GM21447 (cell line): ENCODE measurements at regions not wholly inside any gene's neighbourhood (a gene's known extent, or its start where the extent isn't known, plus 50 kb on each side); places are given as distances from the start of the nearest gene placed in this dataset.
"Not testable (repeated sequence)": the region's sequence is repeated elsewhere in the genome, so short reads cannot be mapped to it uniquely, and the experiment has no call there.

ENCODE experiments used
- ATAC-seq: cut with Tn5 transposase; IDR thresholded peaks from one replicate; pipeline ENCODE4 v1.9.1; 2021; ENCODE audit not compliant: unreplicated experiment

DNA sequence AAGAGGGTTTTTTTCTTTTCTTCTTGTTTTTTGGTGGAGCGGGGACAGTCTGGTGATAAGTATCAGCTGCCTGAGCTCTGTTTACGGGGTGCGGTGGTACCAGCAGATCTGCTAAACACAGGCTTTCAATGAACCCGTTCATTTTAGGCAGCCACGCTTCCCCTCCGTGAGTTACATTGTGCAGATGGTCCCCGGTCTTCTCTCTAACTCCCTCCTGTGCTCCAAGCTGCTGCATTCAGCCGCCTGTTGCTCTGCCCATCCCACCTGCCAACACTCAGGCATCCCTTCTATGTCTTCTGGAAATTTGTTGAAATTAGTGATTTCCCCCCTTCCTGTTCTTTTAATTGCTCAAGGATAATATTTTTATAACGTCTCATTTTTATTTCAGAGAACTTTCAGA lies 82.1 kb upstream of the ELAC2 start:
- no peak for ATAC-seq

DNA sequence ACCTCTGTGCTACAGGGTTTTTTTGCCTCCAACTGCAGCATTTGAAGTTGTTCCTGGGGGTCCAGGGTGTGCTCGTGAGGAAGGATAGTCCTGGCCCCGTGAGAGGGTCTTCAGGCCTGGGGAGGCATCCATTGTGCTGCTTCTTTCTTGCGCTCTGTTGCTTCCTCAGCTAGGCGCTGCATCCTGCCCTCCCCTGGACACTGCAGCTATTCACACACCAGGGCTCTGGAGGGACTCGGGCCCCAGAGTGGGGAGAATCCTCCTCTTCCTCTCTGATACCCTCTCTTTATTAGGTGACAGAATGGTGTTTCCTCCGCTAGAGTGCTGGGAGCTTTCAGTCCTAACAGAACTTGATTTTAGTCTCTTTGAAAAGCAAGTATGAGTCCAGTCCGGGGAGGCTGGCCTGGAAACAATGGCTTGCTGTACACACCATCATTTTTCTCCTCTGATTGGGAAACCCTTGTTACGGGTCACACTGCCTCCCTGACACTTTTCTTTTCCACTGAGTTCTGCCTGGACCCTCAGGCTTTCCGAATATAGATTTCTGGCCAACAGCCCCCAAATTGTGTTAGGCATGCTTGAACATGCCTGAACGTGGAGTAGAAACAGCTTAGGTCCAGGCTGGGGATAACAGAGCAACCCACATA lies 81.4 kb upstream of the ELAC2 start:
- ATAC-seq, result no peak

DNA sequence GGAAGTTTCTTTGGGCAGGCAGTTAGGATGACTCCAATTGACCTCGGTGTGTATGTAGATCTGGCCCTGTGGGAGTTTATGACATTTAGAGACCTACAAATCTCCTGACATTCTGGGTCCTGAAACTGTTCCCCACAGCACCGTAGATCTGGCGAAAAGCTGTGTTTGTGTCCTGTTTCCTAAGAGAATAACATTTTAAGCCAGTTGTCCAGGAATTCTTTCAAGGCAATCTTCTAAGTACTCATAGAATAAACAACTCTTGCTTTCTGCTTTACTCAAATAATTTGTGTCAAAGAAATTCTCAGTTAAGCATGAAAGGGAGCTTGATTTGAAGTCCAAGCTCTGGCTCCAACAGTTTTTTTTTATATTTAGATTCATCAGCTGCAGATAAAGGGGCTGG lies 78.5 kb upstream of the ELAC2 start:
- ATAC-seq, result no peak

DNA sequence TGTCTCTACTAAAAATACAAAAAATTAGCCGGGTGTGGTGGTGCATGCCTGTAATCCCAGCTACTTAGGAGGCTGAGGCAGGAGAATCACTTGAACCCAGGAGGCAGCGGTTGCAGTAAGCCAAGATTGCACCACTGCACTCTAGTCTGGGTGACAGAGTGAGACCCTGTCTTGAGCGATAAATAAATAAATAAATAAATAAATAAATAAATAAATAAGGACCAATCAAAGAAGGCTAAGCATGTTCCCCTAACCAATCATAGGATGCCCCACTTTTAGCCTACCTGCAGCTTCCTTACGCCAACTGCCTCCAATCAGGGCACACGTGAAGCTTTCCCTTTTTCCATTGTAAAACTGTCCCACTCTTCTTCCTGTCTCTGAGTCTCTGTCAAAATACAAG lies 74.2 kb upstream of the ELAC2 start:
- not testable (repeated sequence) for ATAC-seq

DNA sequence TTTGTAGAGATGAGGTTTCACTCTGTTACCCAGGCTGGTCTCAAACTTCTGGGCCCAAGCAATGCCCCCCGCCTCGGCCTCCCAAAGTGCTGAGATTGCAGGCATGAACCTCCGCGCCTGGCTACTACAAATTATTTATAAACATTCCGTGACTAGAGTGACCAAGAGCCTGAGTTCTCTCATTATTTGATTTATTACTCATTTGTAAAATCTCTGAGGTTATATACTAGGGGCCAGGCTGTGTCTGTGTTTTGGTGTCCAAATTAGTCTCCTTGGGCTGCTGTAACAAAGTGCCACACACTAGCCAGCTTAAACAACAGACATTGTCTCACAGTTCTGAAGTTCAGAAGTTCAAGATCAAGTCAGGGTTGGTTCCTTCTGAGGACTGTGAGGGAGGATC lies 70.8 kb upstream of the ELAC2 start:
- ATAC-seq, result no peak

DNA sequence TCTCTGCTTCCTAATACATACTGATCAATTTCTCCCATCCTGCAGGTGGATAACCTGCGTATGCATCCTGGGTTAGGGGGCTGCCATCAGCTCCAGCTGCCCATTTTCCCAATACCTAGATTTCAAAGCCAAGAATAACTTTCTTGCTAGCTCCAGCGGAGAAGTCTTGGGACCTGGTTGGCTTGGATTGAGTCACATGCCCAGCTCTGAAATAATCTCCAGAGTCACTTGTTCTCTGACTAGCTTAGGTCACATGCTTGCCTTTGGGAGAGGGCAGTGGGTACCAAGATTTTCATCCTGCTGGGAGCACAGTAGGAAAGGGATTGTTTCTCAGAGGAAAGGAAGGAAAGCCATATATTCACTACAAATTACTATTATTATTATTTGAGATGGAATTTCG lies 70.0 kb upstream of the ELAC2 start:
- ATAC-seq, result no peak

DNA sequence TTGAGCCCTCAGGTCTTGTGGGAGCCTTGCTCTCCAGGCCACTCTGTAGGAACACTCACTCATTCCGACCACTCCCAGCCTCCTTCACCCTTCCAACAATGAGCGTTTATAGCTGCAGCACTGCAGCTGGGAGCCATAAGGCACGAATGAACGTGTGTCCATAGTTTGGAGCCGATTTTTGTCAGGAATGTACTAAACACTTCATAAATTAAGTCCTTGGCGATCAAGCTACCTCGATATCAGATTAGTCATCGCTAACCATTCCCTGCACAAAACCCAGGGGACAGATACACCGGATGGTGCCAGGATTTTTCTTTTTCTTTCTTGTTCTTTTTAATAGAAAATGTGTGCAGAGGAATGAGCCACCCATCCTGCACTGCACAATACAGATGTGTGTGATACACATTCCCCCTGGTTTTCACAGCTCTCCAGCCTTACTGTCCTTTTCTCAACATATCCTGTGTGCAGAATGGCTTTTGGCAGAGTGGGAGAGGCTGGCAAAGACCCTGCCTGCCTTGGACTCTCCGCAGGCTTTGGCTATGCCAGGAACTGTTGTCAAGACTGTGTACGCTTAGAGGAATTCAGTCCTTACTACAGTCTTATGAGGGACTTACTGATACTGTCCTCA lies 68.4 kb upstream of the ELAC2 start:
- no peak for ATAC-seq

DNA sequence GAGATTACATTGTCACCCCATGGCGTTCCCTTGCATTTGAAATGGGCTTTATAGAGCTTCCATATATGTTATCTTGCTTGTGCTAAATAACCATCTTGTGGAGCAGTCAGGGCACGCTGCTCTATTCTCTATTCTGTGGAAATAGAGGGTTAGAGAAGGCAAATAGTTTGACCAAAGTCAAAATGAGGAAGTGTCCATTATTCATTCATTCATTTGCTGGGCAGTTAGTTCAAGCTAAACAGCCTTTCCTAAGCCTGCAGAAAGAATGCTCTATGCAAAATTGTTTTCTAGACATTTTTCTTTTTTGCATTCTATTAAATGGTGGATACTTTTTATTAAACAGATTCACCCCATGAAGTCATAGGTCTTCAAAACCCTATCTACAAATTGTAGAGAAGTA lies 67.8 kb upstream of the ELAC2 start:
- no peak for ATAC-seq

DNA sequence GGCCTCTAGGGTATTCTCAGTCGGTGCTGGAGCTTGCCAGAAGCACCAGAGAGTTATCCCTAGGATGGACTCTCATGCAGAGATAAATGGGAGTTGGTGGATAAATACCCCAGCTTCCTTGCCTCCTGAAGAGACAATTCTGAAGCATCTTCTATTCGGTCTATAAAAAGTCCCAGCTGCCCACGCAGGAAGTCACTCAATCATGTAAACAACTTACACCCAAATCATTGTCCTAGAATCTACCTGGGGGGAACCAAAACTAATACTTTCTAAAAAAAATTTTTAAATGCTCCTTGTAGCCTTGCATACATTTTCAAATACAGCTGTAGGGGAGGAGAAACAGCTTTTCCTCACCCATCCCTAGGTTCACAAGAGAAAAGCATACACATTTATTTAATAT lies 66.6 kb upstream of the ELAC2 start:
- ATAC-seq, result no peak

DNA sequence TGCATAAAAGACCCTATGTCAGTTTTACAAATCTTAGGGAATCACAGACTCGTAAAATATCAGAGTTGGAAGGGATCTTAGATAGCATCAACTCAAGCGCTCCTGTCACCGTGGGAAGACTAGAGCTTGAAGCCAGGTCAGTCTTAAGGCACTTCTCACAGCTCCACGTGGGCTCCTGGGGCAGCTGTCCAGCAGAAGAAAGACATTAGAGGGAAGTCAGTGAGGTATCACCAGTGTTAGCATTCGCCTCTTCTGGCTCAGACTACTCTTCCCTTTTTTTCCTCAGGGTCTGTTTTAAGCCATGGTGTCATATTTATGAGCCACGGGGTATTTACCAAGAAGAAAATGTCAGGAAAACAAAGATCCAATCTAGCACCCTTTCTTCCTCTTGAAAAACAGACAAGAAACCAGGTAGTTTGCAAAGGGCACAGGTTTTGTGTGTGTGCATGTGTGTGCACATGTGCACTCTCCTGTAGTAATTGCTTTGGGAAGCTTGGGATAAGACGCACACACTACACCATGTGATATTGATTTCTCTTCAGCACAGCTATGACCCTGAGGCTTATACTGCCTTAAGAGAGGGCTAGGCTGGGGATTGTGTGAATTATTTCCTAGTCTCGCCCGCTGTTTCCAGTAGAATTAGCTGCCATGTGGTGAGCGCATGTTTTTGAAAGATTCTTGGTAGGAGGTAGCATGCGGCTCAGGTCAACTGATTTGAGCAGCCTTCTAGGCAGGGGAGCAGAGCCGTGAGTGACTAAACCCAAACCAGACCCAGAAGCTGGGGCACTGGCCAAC lies 61.0 kb upstream of the ELAC2 start:
- no peak for ATAC-seq

DNA sequence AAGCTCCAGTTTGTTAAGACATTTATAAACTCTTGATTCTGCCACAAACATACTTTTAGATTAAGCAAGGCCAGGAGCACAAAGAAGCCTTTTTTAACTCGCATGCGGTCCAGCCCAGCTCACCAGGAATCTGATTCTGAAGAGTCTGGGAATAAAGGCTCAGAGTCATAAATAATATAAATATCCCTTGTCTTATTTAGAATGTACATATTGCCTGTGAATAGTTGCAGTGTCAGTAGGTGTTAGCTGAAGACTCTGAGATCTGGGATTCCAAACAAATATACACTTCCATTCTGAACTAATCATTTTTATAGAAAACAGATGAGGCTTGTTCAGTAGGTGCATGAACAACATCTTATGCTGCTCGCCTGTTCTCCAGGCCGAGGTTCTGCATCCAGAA lies 59.1 kb upstream of the ELAC2 start:
- no peak for ATAC-seq

DNA sequence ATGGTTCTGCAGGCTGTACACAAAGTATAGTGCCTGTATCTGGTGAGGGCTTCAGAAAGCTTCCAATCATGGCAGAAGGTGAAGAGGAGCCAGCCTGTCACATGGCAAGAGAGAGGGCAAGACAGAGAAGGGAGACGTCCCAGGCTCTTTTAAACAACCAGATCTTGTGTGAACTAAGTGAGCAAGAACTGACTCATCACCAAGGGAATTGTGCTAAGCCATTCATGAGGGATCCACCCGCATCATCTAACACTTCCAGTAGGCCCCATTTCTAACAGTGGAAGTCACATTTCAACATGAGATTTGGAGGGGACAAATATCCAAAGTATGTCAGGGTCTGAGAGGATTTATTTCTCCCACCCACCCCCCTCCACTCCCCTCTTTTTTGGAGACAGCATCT lies 56.2 kb upstream of the ELAC2 start:
- no peak for ATAC-seq

DNA sequence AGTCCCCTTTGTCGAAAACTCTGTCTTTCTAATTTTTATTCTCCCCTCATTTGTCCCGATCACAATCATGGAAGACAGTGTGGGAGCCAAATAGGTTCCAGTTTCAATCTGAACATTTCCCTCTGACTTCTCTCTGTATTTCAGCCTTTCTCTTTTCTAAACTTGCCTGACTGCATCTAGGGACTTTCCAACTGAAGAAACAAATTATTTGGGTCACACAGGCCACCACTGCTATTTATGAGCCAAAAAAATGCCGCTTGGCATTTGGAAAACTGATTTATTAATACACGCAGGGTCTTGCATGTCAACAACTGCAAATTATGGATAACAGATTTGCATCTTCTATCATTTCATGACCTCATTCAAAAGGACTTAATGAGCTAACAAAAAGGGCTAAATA lies 55.2 kb upstream of the ELAC2 start:
- no peak for ATAC-seq

DNA sequence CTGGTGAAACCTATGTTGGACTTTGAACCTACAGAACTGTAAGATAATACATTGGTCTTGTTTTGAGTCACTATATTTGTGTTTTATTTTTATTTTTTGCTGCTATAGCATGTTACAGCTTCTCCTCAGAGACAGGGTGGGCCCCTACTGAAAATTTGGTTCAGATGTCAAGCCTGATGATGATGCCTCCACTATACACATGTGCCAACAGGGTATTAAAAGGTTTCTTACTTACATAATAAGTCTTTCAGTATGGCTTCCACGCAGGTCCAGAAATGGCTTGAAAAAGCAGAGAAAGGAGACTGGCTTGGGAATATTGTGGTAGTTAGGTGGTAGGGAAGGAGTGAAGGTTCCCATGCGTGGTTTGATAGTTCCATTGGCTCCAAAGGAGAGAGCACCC lies 52.9 kb upstream of the ELAC2 start:
- no peak for ATAC-seq

DNA sequence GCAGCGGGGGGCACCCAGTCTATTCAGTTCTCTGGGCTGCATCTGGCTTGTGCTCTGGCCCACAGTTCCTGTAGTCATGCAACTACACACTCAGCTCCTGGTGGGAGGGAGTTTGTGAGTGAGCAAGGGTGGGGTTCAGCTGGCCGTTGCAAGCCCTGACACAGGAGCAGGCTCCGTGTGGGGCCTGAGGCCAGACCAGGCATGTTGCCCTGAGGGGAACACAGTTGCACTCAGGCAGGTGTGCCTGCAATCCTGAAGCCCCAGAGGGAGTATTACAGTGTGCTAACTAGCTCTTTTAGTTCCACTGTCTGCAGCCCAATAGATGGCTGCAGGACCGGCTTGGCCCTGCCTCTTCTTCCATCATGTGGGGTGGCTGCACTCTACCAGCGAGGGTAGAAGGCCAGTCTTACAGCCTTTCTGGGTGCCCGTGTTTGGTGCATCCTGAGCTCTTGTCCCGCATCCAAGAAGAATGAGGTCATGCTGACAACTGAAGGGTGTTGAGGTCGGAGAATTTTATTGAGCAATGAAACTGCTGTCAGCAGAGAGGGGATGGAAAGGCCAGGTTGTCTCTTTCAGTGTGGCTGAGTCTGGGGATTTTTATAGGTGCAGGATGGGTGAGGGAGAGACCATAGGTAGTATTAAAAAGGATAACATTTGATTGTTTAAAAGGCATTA lies 49.9 kb upstream of the ELAC2 start:
- ATAC-seq, result no peak
